ENCODE measurements at regions not wholly inside any gene's neighbourhood (a gene's known extent, or its start where the extent isn't known, plus 50 kb on each side); places are given as distances from the start of the nearest gene placed in this dataset.

GRCh38 chr2:168320267-168320666 lies 72.9 kb upstream of the STK39 start:
- no peak overlapping the region for H3K4me3 ChIP-seq
- ChIA-PET CTCF (ENCODE audit: low intra/inter-chr PET ratio) (no interaction called here), POLR2A (no interaction called here)
- no peak overlapping the region for H3K9ac ChIP-seq (ENCODE audit: insufficient read depth in 1 of 2, low read depth in 2 of 2, low read length in 2 of 2)
- no peak overlapping the region for H3K27ac ChIP-seq (ENCODE audit: extremely low read depth, low read depth, low read length)
- H3K27me3 ChIP-seq (ENCODE audit: control insufficient read depth in 2 of 2, insufficient read depth in 2 of 2, low read length in 2 of 2): peaks cover 2 to 5% of the 10 kb centered on the region in 2 experiments; a peak in 3 of 5 replicates
- ATAC-seq (no peak), FAIRE-seq (no peak), DNase-seq (ENCODE audit: extremely low read depth in 1 of 4, low spot score in 3 of 4) (no peak)
- H3K79me2 ChIP-seq (ENCODE audit: control insufficient read depth, insufficient read depth, low read length): no peaks in the 10 kb centered on the region
- TF ChIP-seq SETDB1 (IDR thresholded peaks at IDR 0.05; ENCODE audit: low read length): no peak
- no peak for TF ChIP-seq ZNF778 (CRISPR knock-in tag; IDR thresholded peaks at IDR 0.05)
- TF ChIP-seq ZKSCAN1 (IDR thresholded peaks at IDR 0.05; ENCODE audit: low read depth, low read length): no peak
- no peak for TF ChIP-seq TRIM25 (IDR thresholded peaks at IDR 0.05; ENCODE audit: borderline replicate concordance)
- no peak for TF ChIP-seq SRF (CRISPR knock-in tag; IDR thresholded peaks at IDR 0.05)
- H3K4me1 ChIP-seq (replicated peaks in 1 of 2; ENCODE audit: control insufficient read depth in 2 of 2, insufficient read depth in 2 of 2, low read length in 2 of 2): no peaks in the 10 kb centered on the region
- H3K4me2 ChIP-seq (ENCODE audit: insufficient read depth, low read length): no peak overlapping the region
- no peak overlapping the region for H2AFZ ChIP-seq (ENCODE audit: low read depth, low read length)
- no peaks in the 10 kb centered on the region for H4K20me1 ChIP-seq (replicated peaks; ENCODE audit: control insufficient read depth, insufficient read depth, low read length)
- intact Hi-C loops (cut with micrococcal nuclease): no loop called here
- no peaks in the 10 kb centered on the region for H3K36me3 ChIP-seq (ENCODE audit: control insufficient read depth, insufficient read depth, low read length)
- no TSS peak for BruUV-seq (replicated peaks)
- in situ Hi-C loops (cut with MboI): no loop called here
- H3K9me3 ChIP-seq (replicated peaks; ENCODE audit: control insufficient read depth, insufficient read depth, low read depth, low read length): no peaks in the 10 kb centered on the region
- no peaks in the 10 kb centered on the region for H3K9me1 ChIP-seq (ENCODE audit: control insufficient read depth, insufficient read depth, low read length)

All from K562 (cell line).